Small intestine (tissue), 7 donors: ENCODE measurements at regions not wholly inside any gene's neighbourhood (a gene's known extent, or its start where the extent isn't known, plus 50 kb on each side); places are given as distances from the start of the nearest gene placed in this dataset.

Experiments used
- DNase-seq, 2 donors: peaks; one replicate each; pipeline versions ENCODE4 v3.0.0 to v3.0.0-alpha.2; 2013
- FAIRE-seq: peaks from 2 replicates; lab custom pipeline; 2012; peaks lifted over from hg19 to GRCh38; lab: Jason Lieb, UNC
- H3K27ac ChIP-seq, 3 donors: one replicate each; pipeline ENCODE4 v1.5.1; 2013; ENCODE audit warnings: low read length in 2 of 3, mild to moderate bottlenecking in 2 of 3, control low read depth in 1 of 3, inconsistent platforms in 1 of 3, low read depth in 1 of 3, moderate library complexity in 1 of 3
- H3K27me3 ChIP-seq, 3 donors: one replicate each; pipeline ENCODE4 v1.6.1; 2013; ENCODE audit warnings: low read length in 3 of 3, inconsistent platforms in 1 of 3; ENCODE audit not compliant: control insufficient read depth in 3 of 3, insufficient read depth in 3 of 3
- H3K36me3 ChIP-seq, 3 donors: one replicate each; pipeline ENCODE4 v1.6.1; 2013; ENCODE audit warnings: low read length in 3 of 3, inconsistent platforms in 1 of 3, low read depth in 1 of 3, mild to moderate bottlenecking in 1 of 3, moderate library complexity in 1 of 3; ENCODE audit not compliant: control insufficient read depth in 3 of 3, insufficient read depth in 2 of 3
- H3K4me1 ChIP-seq, 3 donors: one replicate each; pipeline ENCODE4 v1.6.1; 2013; ENCODE audit warnings: low read length in 2 of 3, inconsistent platforms in 1 of 3, low read depth in 1 of 3, mild to moderate bottlenecking in 1 of 3, moderate library complexity in 1 of 3; ENCODE audit not compliant: control insufficient read depth in 3 of 3, insufficient read depth in 2 of 3
- H3K4me3 ChIP-seq, 3 donors: one replicate each; pipeline ENCODE4 v1.5.1; 2013; ENCODE audit warnings: low read length in 3 of 3, control low read depth in 1 of 3, inconsistent platforms in 1 of 3, low read depth in 1 of 3, mild to moderate bottlenecking in 1 of 3, moderate library complexity in 1 of 3
- H3K9me3 ChIP-seq, 2 donors: one replicate each; pipeline ENCODE4 v1.6.1; 2013; ENCODE audit warnings: low read depth in 1 of 2, low read length in 1 of 2; ENCODE audit not compliant: control insufficient read depth in 2 of 2, insufficient read depth in 1 of 2
- WGBS, 3 donors: extraction: QIAGEN DNeasy Blood & Tissue Kit; methylation state at CpG; one replicate each; pipeline ENCODE4 v1.1.7; 2013; 5-methylcytosine and 5-hydroxymethylcytosine counted together
- donor health status: healthy with polysubstance abuse.
- donor health status: control.
- donor health status: control.
- donor health status: Bipolar disorder and iron deficiency.
- donor health status: healthy.

DNA sequence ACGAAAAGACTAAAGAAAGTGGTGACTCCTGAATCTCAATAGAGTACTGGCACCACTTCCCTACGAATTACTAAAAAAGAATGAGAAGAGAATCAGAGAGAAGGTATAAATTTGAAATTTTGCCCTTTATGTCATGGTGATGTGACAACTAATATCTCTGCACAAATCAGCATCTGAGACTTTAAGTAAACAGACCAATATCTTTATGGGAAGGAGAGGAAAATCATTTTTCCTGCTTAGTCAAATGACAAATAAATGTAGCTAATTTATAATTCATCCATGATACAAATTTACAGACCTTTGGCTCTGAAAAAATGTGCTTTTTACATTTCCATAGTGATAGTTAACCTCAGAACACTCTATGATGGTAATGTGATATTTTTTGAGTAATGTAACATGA lies 424.8 kb upstream of the EPHA5 start:
- H3K27ac ChIP-seq, result no peak overlapping the region
- no peak for DNase-seq
- WGBS, 3 donors, result 39 to 63% (median 60%) methylated on average over 2 of the region's 2 CpGs
- no peaks in the 10 kb centered on the region for H3K4me1 ChIP-seq
- H3K36me3 ChIP-seq, result no peaks in the 10 kb centered on the region
- H3K9me3 ChIP-seq, result peaks cover 0 to 4% of the 10 kb centered on the region in 2 donors
- FAIRE-seq, result no peak
- no peaks in the 10 kb centered on the region for H3K27me3 ChIP-seq
- H3K4me3 ChIP-seq, result no peak overlapping the region

DNA sequence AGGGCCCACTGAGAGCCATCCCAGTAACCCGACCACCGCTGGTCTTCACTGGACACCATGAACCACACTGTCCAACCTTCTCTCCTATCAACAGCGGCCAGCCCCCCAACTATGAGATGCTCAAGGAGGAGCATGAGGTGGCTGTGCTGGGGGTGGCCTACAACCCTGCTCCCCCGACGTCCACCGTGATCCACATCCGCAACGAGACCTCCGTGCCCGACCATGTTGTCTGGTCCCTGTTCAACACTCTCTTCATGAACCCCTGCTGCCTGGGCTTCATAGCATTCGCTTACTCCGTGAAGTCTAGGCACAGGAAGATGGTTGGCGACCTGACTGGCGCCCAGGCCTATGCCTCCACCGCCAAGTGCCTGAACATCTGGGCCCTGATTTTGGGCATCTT lies 423.8 kb upstream of the EPHA5 start:
- no peak for FAIRE-seq
- H3K4me1 ChIP-seq, result no peaks in the 10 kb centered on the region
- H3K4me3 ChIP-seq, result no peak overlapping the region
- no peak for DNase-seq
- H3K36me3 ChIP-seq, result no peaks in the 10 kb centered on the region
- no peaks in the 10 kb centered on the region for H3K27me3 ChIP-seq
- H3K27ac ChIP-seq, result no peak overlapping the region
- WGBS, 3 donors, result 93 to 94% (median 93%) methylated on average over 14 to 15 of the region's 15 CpGs
- H3K9me3 ChIP-seq, result peaks cover 0 to 9% of the 10 kb centered on the region in 2 donors

DNA sequence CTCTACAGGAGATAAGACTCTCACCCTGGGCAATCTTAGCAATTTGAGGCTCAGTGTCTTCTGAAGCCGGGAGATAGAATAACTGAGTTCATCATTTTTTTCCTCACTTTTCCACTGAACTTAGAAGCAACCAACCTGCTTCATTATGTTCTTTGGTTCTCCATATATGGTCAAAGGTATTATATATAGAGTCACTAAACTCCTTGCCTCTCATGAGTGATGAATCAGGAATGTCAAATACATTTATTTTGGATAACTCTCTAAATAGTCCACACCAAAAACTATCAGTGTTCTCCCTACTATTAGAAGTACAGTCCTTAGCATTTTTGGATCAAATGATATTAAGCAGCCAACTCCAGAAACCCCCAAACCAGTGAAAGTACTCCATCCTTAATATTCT lies 421.5 kb upstream of the EPHA5 start:
- Histone ChIP-seq H3K9me3 (peaks cover 1 to 14% of the 10 kb centered on the region in 2 donors), H3K27ac (no peak overlapping the region), H3K4me3 (no peak overlapping the region), H3K4me1 (no peaks in the 10 kb centered on the region), H3K27me3 (no peaks in the 10 kb centered on the region), H3K36me3 (no peaks in the 10 kb centered on the region)
- 82 to 89% (median 87%) methylated on average over 1 of the region's 1 CpG for WGBS, 3 donors
- FAIRE-seq (no peak), DNase-seq (no peak)

DNA sequence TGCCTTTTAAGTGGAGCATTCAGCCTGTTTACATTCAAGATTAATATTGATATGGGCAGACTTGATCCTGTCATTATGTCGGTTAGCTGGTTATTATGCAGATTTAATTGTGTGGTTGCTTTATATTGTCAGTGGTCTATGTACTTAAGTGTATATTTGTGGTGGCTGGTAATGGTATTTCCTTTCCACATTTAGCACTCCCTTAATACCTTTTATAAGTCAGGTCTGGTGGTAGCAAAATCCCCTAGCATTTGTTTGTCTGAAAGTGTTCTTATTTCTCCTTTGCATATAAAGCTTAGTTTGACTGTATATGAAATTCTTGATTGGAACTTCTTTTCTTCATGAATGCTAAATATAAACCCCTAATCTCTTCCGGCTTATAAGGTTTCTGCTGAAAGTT lies 403.7 kb upstream of the EPHA5 start:
- FAIRE-seq, result no peak
- 66 to 79% (median 78%) methylated on average over 2 of the region's 2 CpGs for WGBS, 3 donors

DNA sequence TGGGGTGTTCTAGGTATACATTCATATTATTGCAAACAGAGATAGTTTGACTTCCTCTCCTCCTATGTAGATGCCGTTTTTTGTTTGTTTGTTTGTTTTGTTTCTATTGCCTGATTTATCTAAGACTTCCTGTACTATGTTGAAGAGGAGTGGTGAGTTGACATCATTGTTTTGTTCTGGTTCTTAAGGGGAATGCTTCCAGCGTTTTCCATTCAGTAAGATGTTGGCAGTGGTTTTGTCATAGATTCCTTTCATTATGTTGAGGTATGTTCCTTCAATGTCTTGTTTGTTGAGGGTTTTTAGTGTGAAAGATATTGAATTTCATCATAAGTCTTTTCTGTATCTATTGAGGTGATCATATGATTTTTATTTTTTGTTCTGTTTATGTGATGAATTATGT lies 401.6 kb upstream of the EPHA5 start:
- Histone ChIP-seq H3K36me3 (no peaks in the 10 kb centered on the region), H3K4me1 (no peaks in the 10 kb centered on the region), H3K9me3 (peaks cover 0 to 2% of the 10 kb centered on the region in 2 donors), H3K4me3 (no peak overlapping the region), H3K27ac (no peak overlapping the region), H3K27me3 (no peaks in the 10 kb centered on the region)
- DNase-seq (no peak), FAIRE-seq (no peak)
- WGBS, 3 donors, result 48 to 72% (median 65%) methylated on average over 2 of the region's 2 CpGs

More for the DNA sequence above, 403.7 kb upstream of the EPHA5 start:
- H3K27ac ChIP-seq, result no peak overlapping the region
- no peak overlapping the region for H3K4me3 ChIP-seq
- no peaks in the 10 kb centered on the region for H3K27me3 ChIP-seq
- H3K9me3 ChIP-seq, result peaks cover 0 to 2% of the 10 kb centered on the region in 2 donors
- no peaks in the 10 kb centered on the region for H3K4me1 ChIP-seq
- no peaks in the 10 kb centered on the region for H3K36me3 ChIP-seq
- DNase-seq, result no peak

DNA sequence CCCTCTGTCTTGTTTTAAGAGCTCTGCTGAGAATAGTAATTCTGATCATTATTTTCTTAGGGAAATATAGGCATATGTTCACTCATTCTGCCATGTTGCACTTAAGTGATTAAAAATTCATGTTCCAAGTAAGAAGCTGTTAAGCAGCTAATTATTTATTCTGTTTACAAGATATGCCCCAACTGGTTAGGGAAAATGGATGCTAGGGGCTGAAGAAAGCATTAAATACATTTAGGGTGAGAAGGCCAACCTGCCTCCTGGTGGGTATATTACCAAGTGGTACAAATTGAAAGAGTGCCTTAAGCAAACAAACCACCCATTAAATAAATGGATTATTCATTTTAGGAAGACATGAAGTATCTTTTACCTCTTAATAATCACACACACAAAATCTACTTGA lies 392.6 kb upstream of the EPHA5 start:
- Histone ChIP-seq H3K36me3 (no peaks in the 10 kb centered on the region), H3K9me3 (no peaks in the 10 kb centered on the region), H3K27ac (no peak overlapping the region), H3K27me3 (no peaks in the 10 kb centered on the region), H3K4me1 (no peaks in the 10 kb centered on the region), H3K4me3 (no peak overlapping the region)
- DNase-seq (no peak), FAIRE-seq (no peak)

DNA sequence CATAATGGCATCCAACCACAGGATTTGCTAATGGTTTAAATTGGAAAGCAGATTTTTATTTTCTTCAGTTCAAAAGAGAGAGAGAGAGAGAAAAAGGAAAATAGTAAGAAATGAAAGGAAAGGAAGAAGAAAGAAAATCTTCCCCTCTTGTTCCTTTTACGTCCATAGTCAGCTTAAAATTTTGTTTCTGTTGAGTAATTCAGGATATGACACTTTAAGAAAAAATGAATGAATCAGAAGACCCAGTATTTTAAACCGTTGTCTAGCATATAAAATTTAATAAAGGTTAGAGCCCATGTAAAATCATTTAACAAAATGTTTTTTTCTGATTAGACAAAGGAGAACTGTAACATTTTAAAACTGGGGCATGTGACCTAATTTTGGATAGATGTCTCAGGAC lies 391.8 kb upstream of the EPHA5 start:
- FAIRE-seq, result no peak

DNA sequence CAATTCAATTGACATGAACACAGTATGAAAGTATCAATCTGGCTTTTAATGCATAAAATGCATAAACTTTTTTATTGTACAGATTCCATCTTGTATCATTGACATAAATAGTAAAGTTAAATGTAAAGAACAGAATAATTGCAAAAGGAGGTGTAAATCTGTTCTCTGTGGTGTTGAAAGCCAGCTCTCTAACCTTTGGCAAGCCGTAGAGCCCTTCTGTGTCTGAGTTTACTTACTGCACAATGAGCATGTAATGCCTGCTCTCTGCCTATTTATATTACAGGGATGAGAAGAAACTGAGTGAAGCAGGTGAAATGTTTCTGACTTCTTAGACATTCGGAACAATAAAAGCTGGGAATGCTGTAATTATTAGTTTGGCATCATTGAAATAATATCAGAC lies 389.3 kb upstream of the EPHA5 start:
- FAIRE-seq (no peak), DNase-seq (no peak)
- Histone ChIP-seq H3K27ac (no peak overlapping the region), H3K27me3 (no peaks in the 10 kb centered on the region), H3K36me3 (no peaks in the 10 kb centered on the region), H3K4me1 (no peaks in the 10 kb centered on the region), H3K9me3 (no peaks in the 10 kb centered on the region), H3K4me3 (no peak overlapping the region)
- WGBS, 3 donors, result 58 to 78% (median 71%) methylated on average over 2 of the region's 2 CpGs

More for the DNA sequence above, 391.8 kb upstream of the EPHA5 start:
- no peaks in the 10 kb centered on the region for H3K4me1 ChIP-seq
- no peak overlapping the region for H3K4me3 ChIP-seq
- no peaks in the 10 kb centered on the region for H3K27me3 ChIP-seq
- H3K9me3 ChIP-seq, result no peaks in the 10 kb centered on the region
- H3K36me3 ChIP-seq, result no peaks in the 10 kb centered on the region
- WGBS, 3 donors, result 69 to 73% (median 69%) methylated on average over 2 of the region's 2 CpGs
- no peak overlapping the region for H3K27ac ChIP-seq
- no peak for DNase-seq

DNA sequence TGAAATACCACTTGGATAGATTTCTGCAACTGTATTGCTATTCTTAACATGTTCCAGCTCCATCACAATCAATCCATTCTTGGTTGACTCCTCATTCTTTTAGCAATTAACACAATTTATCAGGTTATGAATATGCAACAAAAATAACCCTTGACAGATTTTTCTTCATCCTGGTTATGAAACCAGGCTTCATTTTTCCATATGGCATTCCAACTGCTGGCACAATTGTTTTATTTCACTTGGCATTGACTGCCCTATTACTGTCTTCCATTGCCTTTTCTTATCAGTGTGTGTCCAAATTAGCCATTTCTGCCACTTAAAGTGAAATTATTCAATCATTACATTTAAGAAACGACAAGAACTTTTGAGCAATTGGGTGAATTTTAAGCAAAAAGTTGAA lies 388.8 kb upstream of the EPHA5 start:
- no peak for FAIRE-seq
- no peak for DNase-seq
- Histone ChIP-seq H3K9me3 (no peaks in the 10 kb centered on the region), H3K36me3 (no peaks in the 10 kb centered on the region), H3K4me1 (no peaks in the 10 kb centered on the region), H3K27ac (no peak overlapping the region), H3K4me3 (no peak overlapping the region), H3K27me3 (no peaks in the 10 kb centered on the region)
- 13 to 42% (median 34%) methylated on average over 1 of the region's 1 CpG for WGBS, 3 donors
